ENCODE measurements at regions not wholly inside any gene's neighbourhood (a gene's known extent, or its start where the extent isn't known, plus 50 kb on each side); places are given as distances from the start of the nearest gene placed in this dataset.
"Not testable (repeated sequence)": the region's sequence is repeated elsewhere in the genome, so short reads cannot be mapped to it uniquely, and the experiment has no call there.

DNA sequence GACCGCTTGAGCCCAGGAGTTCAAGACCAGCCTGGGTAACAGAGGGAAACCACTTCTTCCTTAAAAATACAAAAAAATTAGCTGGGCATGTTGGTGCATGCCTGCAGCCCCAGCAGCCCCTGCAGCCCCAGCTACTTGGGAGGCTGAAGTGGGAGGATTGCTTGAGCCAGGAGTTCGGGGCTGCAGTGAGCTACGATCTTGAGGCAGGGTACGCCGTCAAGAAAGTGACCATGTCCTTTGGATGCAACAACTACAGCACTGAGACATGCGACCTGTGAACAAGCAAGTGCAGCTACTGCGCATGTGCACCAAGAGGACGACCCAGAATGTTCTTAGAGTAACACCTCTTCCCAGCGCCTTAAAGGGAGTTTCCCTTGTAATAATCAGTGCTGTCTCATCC lies 66.6 kb upstream of the ZNF479 start:
- DNase-seq, result no peak

DNA sequence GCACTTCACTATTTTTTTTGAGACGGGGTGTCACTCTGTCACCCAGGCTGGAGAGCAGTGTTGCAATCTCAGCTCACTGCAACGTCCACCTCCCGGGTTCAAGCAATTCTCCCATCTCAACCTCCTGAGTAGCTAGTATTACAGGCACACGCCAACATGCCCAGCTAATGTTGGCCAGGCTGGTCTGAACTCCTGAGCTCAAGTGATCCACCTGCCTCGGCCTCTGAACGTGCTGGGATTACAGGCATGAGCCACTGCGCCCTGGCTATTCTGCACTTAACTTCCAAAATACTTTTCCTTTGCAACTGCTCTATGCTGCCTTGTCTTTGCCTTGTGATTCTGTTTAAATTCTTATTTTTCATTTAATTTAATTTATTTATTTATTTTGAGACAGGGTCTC lies 67.0 kb upstream of the ZNF479 start:
- DNase-seq, result no peak

DNA sequence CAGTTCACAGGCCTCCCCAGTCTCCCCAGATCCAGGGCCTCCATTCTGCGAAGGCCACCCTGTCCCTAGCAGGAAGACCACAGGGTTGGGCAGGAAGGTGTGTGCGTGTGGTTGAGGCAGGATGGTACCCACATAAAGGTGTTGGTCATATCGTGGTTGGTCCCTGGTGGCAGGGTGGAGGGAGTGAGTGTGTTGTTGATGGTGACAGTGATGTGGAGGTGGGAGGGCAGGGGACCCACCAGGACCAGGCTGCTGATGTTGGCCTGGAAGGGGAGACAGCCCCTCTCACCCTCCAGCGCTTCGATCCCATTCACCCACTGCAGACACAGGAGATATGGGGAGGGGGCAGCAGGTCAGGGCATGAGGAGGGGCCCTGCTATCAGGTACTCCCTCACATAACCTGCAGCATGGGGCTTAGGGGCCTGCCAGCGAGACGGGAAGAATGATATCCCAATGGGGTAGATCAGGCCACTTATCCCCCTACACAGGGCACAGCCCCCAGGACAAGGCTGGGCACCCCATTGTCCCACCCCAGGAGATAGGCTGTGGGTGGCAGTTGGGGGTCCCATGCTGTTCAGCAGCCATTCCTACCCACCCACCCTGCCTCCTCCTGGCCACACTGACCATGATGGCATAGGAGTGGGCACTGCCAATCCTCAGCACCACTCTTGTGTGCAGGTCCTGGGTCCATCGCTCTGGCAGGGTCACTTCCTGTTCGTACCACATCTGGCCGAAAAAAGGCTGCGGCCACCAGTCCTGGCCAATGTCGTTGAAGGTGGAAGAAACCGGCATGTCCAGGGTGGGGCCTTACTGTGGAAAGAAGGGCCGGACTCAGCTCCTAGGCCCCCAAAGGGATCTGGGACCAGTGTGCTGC lies 69.0 kb upstream of the ZNF479 start:
- DNase-seq, result no peak

DNA sequence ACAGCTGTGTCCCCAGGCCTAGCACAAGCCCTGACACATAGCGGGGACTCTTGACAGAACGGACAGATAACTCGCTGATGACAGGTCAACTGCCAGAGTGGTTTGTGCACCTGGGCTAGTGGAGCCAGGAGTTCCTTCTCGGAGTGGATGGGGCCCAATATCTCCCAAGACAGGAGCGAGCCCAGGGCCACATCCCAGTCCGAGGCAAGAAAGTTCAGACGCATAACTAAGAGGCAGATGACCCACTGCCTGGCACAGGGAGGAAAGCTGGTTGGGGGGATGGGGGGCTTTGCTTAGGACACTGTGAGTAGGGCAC lies 69.6 kb upstream of the ZNF479 start:
- DNase-seq, result no peak

DNA sequence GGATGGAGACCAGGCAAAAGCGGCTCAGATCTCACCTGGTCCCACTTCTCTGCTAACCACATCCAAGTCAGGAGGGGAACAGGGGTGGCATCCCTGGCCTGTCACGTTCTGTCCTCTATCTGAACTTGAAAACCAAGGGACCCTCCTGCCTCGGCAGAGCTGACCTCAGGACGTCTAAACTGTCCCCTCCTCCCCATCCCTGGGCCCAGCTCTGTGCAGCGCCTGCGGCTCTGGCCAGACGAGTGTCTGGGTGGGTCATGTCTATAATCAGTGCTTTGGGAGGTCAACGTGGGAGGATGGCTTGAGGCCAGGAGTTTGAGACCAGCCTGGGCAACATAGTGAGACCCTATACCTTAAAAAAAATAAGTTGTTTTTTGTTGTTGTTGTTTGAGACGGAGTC lies 70.0 kb upstream of the ZNF479 start:
- DNase-seq, result no peak

DNA sequence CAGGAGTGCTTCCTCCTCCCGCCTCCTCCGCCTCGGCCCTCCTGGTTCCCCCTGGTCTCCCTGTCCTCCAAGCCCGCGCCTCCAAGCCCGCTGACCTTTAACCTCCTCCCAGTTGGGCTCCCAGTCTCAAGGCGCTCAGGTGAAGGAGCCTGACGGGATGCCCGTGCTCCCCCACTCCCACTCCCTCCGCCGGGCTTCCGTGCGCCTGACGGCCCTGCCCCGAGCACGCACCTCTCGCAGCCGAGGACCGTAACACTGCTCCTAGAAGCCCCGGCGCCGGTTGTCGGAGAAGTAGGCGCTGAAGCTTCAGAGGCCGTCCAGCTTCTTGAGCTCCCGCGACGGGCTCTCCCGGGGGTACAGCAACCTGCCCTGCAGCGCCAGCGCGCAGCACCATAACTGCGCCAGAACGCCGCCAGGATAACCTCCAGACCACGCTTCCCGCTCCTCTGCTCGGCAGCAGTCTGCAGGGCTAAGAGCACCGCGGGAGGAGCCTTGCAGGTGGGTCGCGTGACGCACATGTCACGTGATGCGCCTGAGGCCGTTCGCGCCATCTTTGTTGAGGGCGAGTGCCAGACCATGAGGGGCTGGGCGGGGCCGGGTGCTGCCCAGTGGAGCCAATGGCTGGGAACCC lies 71.0 kb upstream of the ZNF479 start:
- peak in 16 of 58 donors; percentile 4 to 72 (median 26) for DNase-seq

DNA sequence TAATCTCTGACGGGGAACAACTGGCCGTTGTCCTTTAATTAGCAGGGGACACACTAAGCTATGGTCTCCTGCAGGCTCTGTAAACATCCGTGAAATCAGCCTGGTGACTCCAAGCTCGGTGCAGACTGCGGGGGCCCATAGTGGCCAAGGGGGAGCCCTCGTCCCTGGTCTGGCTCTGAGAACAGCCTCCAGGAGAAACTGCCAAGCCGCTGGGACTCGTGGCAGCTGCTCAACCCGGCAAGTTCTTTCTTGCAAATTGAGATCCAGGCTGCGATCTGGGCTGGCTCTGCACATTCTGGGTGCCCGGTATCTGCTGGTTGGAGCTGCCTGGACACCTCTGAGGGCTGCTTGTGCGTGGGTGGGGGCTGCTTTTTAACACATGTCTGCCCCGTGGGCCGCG lies 71.6 kb upstream of the ZNF479 start:
- DNase-seq, result peak in 6 of 58 donors; percentile 6 to 68 (median 31)

DNA sequence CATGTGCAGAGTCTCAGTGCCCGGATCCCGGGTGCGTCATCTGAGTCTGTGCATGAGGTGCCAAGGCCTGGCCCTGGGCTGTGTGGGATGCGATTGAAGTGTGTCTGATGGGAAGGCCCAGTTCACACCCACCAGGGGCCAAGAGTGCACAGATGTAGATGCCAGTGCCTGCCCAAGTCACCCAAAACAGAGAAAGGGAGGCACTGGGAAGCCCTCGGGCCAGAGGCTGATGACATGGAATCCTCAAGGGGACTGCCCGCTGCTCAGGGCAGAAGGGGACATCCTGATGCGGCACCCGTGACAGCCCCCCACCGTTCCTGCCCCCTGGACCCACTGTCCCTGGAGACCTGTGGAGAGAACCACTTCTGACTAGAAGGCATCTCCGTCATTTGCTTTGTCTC lies 72.2 kb upstream of the ZNF479 start:
- DNase-seq, result no peak

DNA sequence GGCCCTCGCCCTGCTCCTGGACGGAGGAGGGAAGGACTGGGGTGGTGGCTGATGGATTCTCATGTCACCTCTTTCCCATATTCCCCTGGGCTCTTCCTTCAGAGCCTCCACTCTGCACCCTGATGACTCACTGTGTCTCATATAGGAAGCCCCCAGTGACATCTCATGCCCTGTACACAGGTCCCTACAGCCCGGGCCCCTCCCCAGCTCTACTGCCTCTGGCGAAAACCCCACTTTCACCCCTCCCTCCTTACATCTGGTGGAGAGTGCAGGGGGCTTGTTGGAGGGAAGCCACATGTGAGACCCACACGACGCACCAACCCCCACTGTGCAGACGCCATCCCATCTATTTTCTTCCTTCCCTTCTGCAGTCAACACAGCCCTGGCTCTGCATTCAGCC lies 72.8 kb upstream of the ZNF479 start:
- no peak for DNase-seq

DNA sequence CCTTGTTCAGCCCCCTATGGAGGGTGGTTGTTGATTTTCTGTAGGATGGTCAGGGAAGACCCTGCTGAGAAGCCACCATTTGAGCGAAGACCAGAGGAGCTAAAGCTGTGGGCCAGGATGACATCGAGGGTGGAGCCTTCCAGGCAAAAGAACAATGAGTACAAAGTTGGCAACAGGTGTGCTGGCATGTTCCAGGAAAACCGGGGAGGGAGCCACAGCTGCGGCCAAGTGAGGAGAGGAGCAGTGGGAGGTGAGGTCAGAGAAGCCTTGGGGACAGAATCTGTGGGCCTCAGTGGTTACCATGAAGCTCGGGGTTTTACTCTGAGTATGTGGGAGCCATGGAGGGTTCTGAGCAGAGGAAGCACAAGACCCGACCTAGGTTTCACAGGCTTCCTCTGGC lies 75.6 kb upstream of the ZNF479 start:
- DNase-seq, result no peak

DNA sequence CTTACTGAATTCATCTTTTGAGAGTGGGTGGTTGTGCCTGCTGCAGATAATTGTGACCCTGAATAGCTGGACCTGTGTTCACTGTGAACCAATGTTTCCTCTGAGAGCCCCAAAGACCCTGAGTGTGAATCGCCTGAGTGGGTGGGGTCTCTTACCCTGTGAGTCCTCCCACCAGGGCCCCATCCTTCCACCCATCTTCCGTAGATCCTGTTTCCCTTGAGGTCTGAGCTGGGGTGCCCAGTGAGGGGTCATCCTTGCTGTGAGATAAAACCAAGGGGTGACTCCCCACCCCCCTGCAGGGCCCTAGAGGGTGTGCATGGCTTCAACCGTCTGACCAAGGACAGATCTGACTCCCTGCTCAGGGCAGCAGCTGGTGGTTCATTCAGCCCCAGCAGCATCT lies 78.0 kb upstream of the ZNF479 start:
- no peak for DNase-seq

DNA sequence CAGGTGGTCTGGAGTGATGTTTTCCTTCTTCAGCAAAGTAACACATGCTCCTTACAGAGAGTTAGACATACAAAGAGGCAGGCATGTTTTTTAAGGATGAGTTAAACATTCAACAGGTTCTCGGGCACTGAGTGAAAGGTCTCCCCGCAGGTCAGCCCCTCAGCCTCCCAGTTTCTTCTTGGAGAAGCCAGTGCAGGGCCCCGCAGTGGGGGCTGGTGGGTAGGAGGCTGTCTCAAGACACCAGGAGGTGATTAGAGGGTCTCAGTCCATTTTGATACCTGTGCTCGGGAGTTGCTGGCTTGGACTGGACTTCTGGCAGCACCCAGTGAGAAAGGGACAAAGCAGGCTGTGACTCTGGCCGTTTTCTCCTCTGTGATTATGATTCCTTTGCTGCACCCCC lies 78.6 kb upstream of the ZNF479 start:
- no peak for DNase-seq

DNA sequence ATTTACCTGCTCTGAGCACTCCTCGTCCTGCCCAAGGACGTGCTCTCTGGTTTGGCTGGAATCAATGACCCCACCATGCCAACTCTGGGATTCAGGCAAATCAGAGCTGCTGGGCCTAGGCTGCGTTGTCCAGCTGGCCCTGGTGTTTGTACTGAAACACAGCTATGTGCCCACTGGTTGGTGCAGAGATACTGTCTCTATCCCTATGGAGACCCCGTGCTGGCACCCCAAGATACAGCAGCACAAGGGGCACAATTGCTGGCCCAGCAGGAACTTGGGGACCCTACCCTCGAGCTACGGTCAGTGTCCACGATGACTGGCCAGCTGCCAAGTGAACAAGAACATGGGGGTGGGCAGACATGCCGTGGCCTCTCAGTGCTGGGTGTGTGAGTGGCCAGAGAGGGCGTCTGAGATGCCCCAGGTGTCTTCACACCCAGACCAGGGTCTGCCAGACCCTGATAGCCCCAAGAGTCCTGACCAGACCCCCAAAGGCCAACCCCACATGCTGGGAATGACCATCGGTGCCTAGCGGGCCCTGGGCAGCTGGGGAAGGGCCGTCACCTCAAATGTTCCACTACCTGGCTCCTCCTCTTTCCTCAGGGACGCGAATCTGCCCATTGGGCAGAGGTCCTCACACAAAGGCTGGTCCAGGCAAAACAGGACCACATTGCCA lies 79.3 kb upstream of the ZNF479 start:
- no peak for DNase-seq

DNA sequence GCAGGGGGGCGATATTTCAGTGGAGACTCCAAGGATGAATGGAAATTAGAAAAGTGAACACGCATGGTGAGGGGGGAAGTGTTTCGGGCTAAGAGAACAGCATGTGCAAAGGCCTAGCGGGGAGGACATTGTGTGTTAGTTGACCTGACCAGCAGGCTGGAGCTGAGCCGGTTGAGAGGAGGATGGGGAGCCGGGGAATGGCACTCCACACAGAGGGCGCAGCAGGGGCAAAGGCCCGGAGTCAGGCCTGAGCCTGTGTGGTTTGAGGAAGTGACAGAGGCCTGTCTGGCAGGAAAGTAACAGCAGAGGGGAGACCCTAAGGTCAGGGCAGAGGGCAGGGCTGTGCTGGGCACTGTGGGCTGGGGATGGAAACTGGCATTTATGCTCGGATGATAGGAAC lies 83.2 kb upstream of the ZNF479 start:
- no peak for DNase-seq

DNA sequence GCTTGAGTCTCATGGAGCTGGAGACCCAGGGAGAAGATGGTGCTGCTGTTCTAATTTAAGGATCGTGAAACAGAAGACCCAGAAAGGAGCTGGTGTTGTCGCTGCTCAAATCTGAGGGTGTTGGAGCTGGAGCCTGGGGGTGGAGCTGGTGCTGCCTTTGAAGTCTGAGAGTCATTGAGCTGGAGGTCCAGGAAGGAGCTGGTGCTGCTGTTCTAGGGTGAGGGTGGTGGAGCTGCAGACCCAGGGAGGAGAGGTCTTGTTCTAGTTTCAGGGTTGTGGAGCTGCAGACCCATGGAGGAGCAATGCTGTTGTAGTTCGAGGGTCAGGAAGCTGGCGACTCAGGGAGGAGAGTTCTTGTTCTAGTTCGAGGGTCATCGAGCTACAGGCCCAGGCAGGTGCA lies 84.1 kb upstream of the ZNF479 start:
- no peak for DNase-seq

DNA sequence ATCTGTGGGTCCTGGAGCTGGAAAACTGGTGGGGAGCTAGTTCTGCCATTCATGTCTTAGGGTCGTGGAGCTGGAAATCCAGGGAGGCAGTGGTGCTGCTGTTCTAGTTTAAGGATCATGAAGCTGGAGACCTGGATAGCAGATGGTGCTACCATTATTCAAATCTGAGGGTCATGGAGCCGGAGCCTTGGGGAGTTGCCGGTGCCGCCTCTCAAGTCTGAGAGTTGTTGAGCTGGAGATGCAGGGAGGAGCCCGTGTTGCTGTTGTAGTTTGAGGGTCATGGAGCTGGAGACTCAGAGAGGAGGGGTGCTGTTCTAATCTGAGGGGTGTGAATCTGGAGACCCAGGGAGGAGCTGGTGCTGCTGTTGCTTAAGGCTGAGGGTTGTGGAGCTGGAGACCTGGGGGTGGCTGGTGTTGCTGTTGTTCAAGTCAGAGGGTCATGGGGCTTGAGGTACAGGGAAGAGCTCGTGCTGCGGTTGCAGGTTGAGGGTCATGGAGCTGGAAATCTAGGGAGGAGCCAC lies 86.0 kb upstream of the ZNF479 start:
- no peak for DNase-seq

DNA sequence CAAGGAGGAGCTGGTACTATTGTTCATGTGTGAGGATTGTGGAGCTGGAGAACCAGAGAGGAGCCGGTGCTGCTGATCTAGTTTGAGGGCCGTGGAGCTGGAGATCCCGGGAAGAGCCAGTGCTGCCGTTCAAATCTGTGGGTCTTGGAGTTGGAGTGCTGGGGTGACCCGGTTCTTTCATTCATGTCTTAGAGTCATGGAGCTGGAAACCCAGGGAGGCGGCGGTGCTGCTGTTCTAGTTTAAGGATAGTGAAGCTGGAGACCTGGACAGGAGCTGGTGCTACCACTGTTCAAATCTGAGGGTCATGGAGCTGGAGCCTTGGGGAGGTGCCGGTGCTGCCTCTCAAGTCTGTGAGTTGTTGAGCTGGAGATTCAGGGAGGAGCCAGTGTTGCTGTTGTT lies 88.5 kb upstream of the ZNF479 start:
- DNase-seq, result no peak

DNA sequence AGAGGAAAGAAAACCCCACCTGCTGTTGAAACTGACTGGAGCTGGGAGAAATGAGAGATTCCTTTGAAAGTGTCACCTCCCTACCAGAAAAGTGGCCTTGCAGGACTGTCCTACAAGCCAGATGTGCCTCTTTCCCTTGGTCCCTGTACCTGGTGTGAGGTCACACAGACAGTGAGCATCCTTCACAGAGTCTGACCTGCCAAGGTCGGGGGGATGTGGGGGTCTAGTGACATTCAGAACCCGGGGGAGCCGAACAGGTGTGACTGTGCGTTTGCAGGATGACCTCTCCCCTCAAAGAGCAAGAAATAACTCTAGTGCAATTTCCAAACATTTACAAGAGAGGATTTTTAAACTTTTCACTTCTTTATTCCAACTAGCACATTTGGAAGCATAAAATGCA lies 93.4 kb upstream of the ZNF479 start:
- DNase-seq, result no peak

DNA sequence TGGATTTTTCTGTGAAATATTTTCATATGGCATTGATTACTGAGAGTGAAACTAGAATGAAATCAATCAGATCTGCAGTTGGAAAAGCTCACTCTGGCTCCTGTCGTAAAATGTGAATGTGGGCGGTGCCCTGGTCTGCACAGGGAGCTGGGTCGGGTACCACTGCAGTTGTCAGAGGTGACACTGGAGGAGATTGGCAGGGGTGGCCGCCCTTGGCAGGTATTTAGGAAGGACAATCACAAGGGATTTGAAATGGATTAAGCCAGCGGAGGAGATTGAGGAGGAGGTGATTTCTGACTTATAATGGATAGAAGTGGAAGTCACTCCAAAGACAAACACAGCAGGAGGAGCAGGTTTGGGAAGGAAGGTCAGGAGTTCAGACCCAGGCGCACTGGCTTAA lies 109.0 kb upstream of the ZNF479 start:
- DNase-seq, result not testable (repeated sequence)

DNA sequence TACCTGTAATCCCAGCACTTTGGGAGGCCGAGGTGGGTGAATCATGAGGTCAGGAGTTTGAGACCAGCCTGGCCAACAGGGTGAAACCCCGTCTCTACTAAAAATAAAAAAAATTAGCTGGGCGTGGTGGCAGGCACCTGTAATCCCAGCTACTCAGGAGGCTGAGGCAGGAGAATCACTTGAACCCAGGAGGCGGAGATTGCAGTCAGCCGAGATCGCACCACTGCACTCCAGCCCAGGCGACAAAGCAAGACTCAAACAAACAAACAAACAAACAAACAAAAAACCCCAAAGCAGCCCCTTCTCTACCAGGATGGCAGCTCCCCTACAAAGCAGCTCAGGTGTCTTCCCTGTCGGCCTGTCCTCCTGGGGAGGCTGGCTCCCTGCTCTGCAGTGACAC lies 111.3 kb upstream of the ZNF479 start:
- not testable (repeated sequence) for DNase-seq

DNA sequence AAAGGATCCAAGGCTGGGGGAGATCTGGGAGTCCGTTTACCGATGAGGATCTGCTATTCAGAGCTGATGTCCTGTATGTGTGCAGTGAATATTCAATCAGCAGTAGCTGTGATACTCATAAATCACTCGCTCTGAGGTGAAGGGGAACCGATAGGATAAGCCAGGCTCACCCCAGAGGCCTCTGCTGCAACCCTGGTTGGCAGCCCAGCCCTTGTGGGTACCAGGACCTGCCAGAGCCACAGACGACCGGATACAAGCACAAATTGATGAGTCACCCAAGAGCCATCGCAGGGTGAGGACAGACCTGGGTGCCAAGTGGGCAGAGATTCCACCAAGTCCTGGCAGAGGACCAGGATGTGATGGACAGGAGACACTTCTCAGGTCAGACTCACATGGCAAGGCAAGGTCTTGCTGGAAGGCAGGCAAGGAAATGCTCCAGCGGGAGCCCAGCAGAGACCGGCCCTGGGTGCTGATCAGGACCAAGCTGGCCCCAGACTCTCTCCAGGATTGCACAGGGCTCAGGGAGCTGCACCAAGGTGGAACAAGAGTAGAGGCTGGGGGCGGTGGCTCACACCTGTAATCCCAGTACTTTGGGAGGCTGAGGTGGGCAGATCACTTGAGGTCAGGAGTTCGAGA lies 112.2 kb upstream of the ZNF479 start:
- not testable (repeated sequence) for DNase-seq

DNA sequence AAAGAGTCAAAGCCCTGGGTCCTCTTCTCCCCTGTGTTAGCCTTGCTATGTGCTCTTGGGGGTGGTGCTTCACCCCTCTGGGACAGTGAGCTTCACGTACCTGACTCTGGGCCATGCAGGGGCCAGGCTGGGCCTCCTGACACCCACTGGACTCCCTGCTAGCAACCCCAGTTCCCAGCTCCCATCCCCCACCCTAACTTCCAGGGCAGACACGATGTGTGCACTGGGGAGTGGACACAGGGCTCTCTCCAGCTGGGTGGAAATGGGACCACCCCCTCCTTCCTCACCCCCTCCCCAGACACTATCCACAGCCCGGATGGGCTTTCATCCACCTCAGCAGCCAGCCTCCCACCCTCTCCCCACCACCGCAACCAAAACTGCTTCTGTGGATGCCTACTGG lies 113.0 kb upstream of the ZNF479 start:
- no peak for DNase-seq
